K562 (cell line): ENCODE measurements at regions not wholly inside any gene's neighbourhood (a gene's known extent, or its start where the extent isn't known, plus 50 kb on each side); places are given as distances from the start of the nearest gene placed in this dataset.

Experiments used
- CGGBP1 ChIP-seq: fragments of 250-450 bp; sonication (Bioruptor Pico); IDR thresholded peaks from 2 replicates; pipeline ENCODE4 v1.9.0; 2021; ENCODE audit warnings: mild to moderate bottlenecking
- CXXC5 ChIP-seq: fragments of 250-450 bp; sonication (Bioruptor Pico); IDR thresholded peaks from 2 replicates; pipeline ENCODE4 v1.8.0; 2022; ENCODE audit warnings: inconsistent platforms, mild to moderate bottlenecking, moderate library complexity
- DPF2 ChIP-seq: fragments of 450-650 bp; IDR thresholded peaks from 2 replicates; pipeline ENCODE4 v1.6.1; 2016
- EZH2 ChIP-seq: IDR thresholded peaks from 2 replicates; pipeline ENCODE4 v1.6.1; 2012; ENCODE audit warnings: low read depth, mild to moderate bottlenecking, inconsistent platforms, low read length, borderline replicate concordance
- HCFC1 ChIP-seq: IDR thresholded peaks from 2 replicates; pipeline ENCODE4 v1.6.1; 2012; ENCODE audit warnings: low read depth, low read length, improper control_type of control experiment
- HMG20A ChIP-seq: fragments of 450-650 bp; formaldehyde crosslinking; conservative IDR thresholded peaks from 2 replicates; pipeline ENCODE4 v1.4.0; 2020; ENCODE audit warnings: mild to moderate bottlenecking, mixed read lengths
- IFI16 ChIP-seq: fragments of 250-450 bp; sonication (Bioruptor Pico); IDR thresholded peaks from 2 replicates; pipeline ENCODE4 v2.1.2; 2022; ENCODE audit warnings: mild to moderate bottlenecking, inconsistent platforms
- IRF2 ChIP-seq: sonication (generic); formaldehyde crosslinking; IDR thresholded peaks from 2 replicates; pipeline ENCODE4 v1.8.1; 2022; ENCODE audit warnings: mild to moderate bottlenecking, missing genetic modification reagents
- IRF9 ChIP-seq: fragments of 450-650 bp; IDR thresholded peaks from 2 replicates; pipeline ENCODE4 v1.6.1; 2016; ENCODE audit warnings: missing biosample characterization, missing genetic modification characterization
- LEF1 ChIP-seq: fragments of 450-650 bp; IDR thresholded peaks from 2 replicates; pipeline ENCODE4 v1.6.1; 2016; ENCODE audit warnings: mild to moderate bottlenecking
- NELFE ChIP-seq: IDR thresholded peaks from 2 replicates; pipeline ENCODE4 v1.6.1; 2011; ENCODE audit warnings: mild to moderate bottlenecking; ENCODE audit not compliant: insufficient read depth, insufficient read length
- PATZ1 ChIP-seq: fragments of 250-450 bp; sonication (Bioruptor Pico); IDR thresholded peaks from 2 replicates; pipeline ENCODE4 v1.5.0; 2020; ENCODE audit warnings: mild to moderate bottlenecking, borderline replicate concordance
- PYGO2 ChIP-seq: fragments of 450-650 bp; IDR thresholded peaks from 2 replicates; pipeline ENCODE4 v1.6.1; 2016; ENCODE audit warnings: mild to moderate bottlenecking, missing genetic modification characterization, moderate library complexity, missing compliant biosample characterization
- RHOXF2B ChIP-seq: fragments of 250-450 bp; sonication (Bioruptor Pico); conservative IDR thresholded peaks from 2 replicates; pipeline ENCODE4 v1.5.1; 2021
- SMARCA4 ChIP-seq: fragments of 450-650 bp; IDR thresholded peaks from 2 replicates; pipeline ENCODE4 v1.6.1; 2016
- SMARCA5 ChIP-seq: fragments of 450-650 bp; IDR thresholded peaks from 2 replicates; pipeline ENCODE4 v1.6.1; 2016
- TAF7 ChIP-seq: fragments of 450-650 bp; IDR thresholded peaks from 2 replicates; pipeline ENCODE4 v1.6.1; 2016; ENCODE audit warnings: missing genetic modification characterization, missing compliant biosample characterization
- TBL1XR1 ChIP-seq, 2 experiments: IDR thresholded peaks; 2 replicates each; pipeline ENCODE4 v1.6.1; 2012; ENCODE audit warnings: improper control_type of control experiment in 2 of 2, low read length in 2 of 2, mild to moderate bottlenecking in 1 of 2
- THAP7 ChIP-seq: fragments of 250-450 bp; sonication (Bioruptor Pico); IDR thresholded peaks from 2 replicates; pipeline ENCODE4 v1.5.0; 2021
- ZNF3 ChIP-seq: fragments of 250-450 bp; sonication (Bioruptor Pico); IDR thresholded peaks from 2 replicates; pipeline ENCODE4 v1.5.0; 2021; ENCODE audit warnings: mild to moderate bottlenecking, moderate library complexity
- ZNF395 ChIP-seq: fragments of 200-800 bp; sonication (Bioruptor generic); IDR thresholded peaks from 2 replicates; pipeline ENCODE4 v1.6.1; 2017; ENCODE audit warnings: missing genetic modification characterization, missing compliant biosample characterization
- ZNF507 ChIP-seq: conservative IDR thresholded peaks from 2 replicates; pipeline ENCODE4 v1.6.1; 2017; ENCODE audit warnings: missing genetic modification characterization, missing compliant biosample characterization
- ZNF584 ChIP-seq: fragments of 200-800 bp; sonication (Bioruptor generic); IDR thresholded peaks from 2 replicates; pipeline ENCODE4 v1.6.1; 2016; ENCODE audit warnings: low read depth, mild to moderate bottlenecking, missing genetic modification characterization, missing compliant biosample characterization
- ZNF740 ChIP-seq, 3 experiments: fragments of 200-800 bp in 1 of 3; sonication (Bioruptor generic) in 1 of 3; sonication (generic) in 1 of 3; formaldehyde crosslinking in 1 of 3; IDR thresholded peaks; 2 replicates each; pipeline versions ENCODE4 v1.6.1 to v1.8.0; 2016 to 2022; ENCODE audit warnings: mild to moderate bottlenecking in 2 of 3, missing compliant biosample characterization in 2 of 3, missing genetic modification characterization in 2 of 3, missing genetic modification reagents in 1 of 3
- ZNF766 ChIP-seq: fragments of 200-800 bp; sonication (Bioruptor generic); conservative IDR thresholded peaks from 2 replicates; pipeline ENCODE4 v1.6.1; 2016; ENCODE audit warnings: missing genetic modification characterization, missing compliant biosample characterization

GRCh38 chr6:146889303-146889702 is 290.5 kb downstream of the ADGB start (continued):
- TF ChIP-seq RHOXF2B (CRISPR knock-in tag) (no peak), ZNF507 (no peak), TAF7 (tag) (no peak), HCFC1 (0 out of 2 replicates have a peak, but pooled peaks have one; percentile 7), TBL1XR1 (IDR thresholded peaks at IDR 0.05; ENCODE audit: low read length in 2 of 2) (0 out of 4 replicates have a peak, but pooled peaks of 1 of the 2 experiments have one; percentile 20), SMARCA5 (no peak), LEF1 (no peak), THAP7 (no peak), CGGBP1 (CRISPR knock-in tag) (no peak), DPF2 (peak; percentile 64; the same call in 1 of the 2 replicates), ZNF766 (CRISPR knock-in tag) (0 out of 2 replicates have a peak, but pooled peaks have one; percentile 36), SMARCA4 (0 out of 2 replicates have a peak, but pooled peaks have one; percentile 34), IFI16 (CRISPR knock-in tag) (no peak), IRF2 (CRISPR knock-in tag) (no peak), ZNF3 (CRISPR knock-in tag) (no peak), ZNF740 (CRISPR knock-in tag; IDR thresholded peaks at IDR 0.05) (no peak), ZNF740 (tag; IDR thresholded peaks at IDR 0.05) (0 out of 4 replicates have a peak, but pooled peaks of 1 of the 2 experiments have one; percentile 18), NELFE (no peak), ZNF395 (CRISPR knock-in tag) (peak; percentile 14; the same call in 1 of the 2 replicates), ZNF584 (CRISPR knock-in tag) (peak; percentile 73; the same call in 1 of the 2 replicates), PATZ1 (CRISPR knock-in tag) (no peak), EZH2 (no peak), IRF9 (no peak), PYGO2 (no peak), CXXC5 (CRISPR knock-in tag) (peak; percentile 33; the same call in 1 of the 2 replicates), HMG20A (CRISPR knock-in tag) (no peak)
